Smooth muscle cell (in vitro differentiated cells): ENCODE measurements at regions not wholly inside any gene's neighbourhood (a gene's known extent, or its start where the extent isn't known, plus 50 kb on each side); places are given as distances from the start of the nearest gene placed in this dataset.

Experiments used
- DNase-seq: peaks from one replicate; lab custom pipeline; 2025; ENCODE audit not compliant: unreplicated experiment; lab: John Stamatoyannopoulos, UW
- H2AFZ ChIP-seq: fragments of 200-600 bp; sonication (generic); 2 replicates; pipeline ENCODE4 v1.6.0; 2016; ENCODE audit warnings: antibody characterized with exemption, low read depth, mild to moderate bottlenecking
- H3F3A ChIP-seq: fragments of 200-600 bp; sonication (generic); 2 replicates; pipeline ENCODE4 v1.6.0; 2017; ENCODE audit warnings: antibody characterized with exemption, low read depth
- H3K27ac ChIP-seq: fragments of 200-600 bp; sonication (generic); 2 replicates; pipeline ENCODE4 v1.5.1; 2016; ENCODE audit warnings: low read depth, mild to moderate bottlenecking
- H3K27me3 ChIP-seq: fragments of 200-600 bp; sonication (generic); 2 replicates; pipeline ENCODE4 v1.6.1; 2016; ENCODE audit warnings: low read depth, mild to moderate bottlenecking
- H3K36me3 ChIP-seq: fragments of 200-600 bp; sonication (generic); 2 replicates; pipeline ENCODE4 v1.5.1; 2016; ENCODE audit warnings: low read depth
- H3K4me1 ChIP-seq: fragments of 200-600 bp; sonication (generic); 2 replicates; pipeline ENCODE4 v1.5.1; 2016; ENCODE audit warnings: low read depth
- H3K4me2 ChIP-seq: fragments of 200-600 bp; sonication (generic); 2 replicates; pipeline ENCODE4 v1.6.0; 2016; ENCODE audit warnings: mild to moderate bottlenecking
- H3K4me3 ChIP-seq: fragments of 200-600 bp; sonication (generic); 2 replicates; pipeline ENCODE4 v1.5.1; 2016; ENCODE audit warnings: mild to moderate bottlenecking
- H3K79me2 ChIP-seq: fragments of 200-600 bp; sonication (generic); 2 replicates; pipeline ENCODE4 v1.6.0; 2016; ENCODE audit warnings: low read depth, mild to moderate bottlenecking
- H3K9ac ChIP-seq: fragments of 200-600 bp; sonication (generic); 2 replicates; pipeline ENCODE4 v1.6.0; 2016; ENCODE audit warnings: low read depth
- H3K9me3 ChIP-seq: fragments of 200-600 bp; sonication (generic); replicated peaks from 2 replicates; pipeline ENCODE4 v1.5.1; 2016; ENCODE audit warnings: low read depth
- H4K20me1 ChIP-seq: fragments of 200-600 bp; sonication (generic); 2 replicates; pipeline ENCODE4 v1.6.0; 2016; ENCODE audit warnings: low read depth
- WGBS: methylation state at CpG from one replicate; pipeline ENCODE4 v1.1.7; 2016; ENCODE audit warnings: low lambda C conversion rate; 5-methylcytosine and 5-hydroxymethylcytosine counted together
- TF ChIP-seq, protein P1 (sequence below): fragments of 200-600 bp; sonication (generic); IDR thresholded peaks from 2 replicates; pipeline ENCODE4 v1.5.1; 2017; ENCODE audit warnings: borderline replicate concordance, mild to moderate bottlenecking, antibody characterized with exemption; ENCODE audit not compliant: insufficient read depth, poor library complexity, severe bottlenecking

DNA sequence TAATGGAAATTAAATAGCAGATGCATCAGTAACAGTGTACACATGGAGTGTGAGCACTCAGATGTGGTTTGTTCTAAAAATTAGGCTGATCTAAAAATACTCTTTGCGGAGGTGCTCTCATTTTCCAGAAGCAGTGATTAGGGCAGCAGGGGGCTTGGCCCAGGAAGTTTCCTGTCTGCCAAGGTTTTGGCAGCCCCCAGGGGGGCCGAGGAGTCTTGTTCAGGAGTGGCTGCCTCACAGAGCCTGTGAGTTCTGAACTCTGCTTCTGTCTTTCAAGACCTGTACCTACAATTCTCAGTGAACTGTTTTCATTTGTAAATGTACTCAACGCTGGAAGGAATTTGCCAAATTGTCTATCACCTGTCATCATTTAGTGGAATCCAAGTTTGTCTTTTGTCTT is 388.4 kb upstream of the CDH11 start:
- Histone ChIP-seq H3F3A (peaks cover 7% of the 10 kb centered on the region), H3K4me3 (no peak overlapping the region), H3K27ac (peak overlapping the region; percentile 76), H3K27me3 (no peaks in the 10 kb centered on the region), H3K9ac (peak overlapping the region; percentile 46), H3K79me2 (no peaks in the 10 kb centered on the region), H3K4me2 (peak overlapping the region; percentile 12), H3K4me1 (peaks cover 10% of the 10 kb centered on the region), H3K9me3 (no peaks in the 10 kb centered on the region), H2AFZ (peak overlapping the region; percentile 1), H3K36me3 (no peaks in the 10 kb centered on the region), H4K20me1 (no peaks in the 10 kb centered on the region)
- TF ChIP-seq, protein P1, sequence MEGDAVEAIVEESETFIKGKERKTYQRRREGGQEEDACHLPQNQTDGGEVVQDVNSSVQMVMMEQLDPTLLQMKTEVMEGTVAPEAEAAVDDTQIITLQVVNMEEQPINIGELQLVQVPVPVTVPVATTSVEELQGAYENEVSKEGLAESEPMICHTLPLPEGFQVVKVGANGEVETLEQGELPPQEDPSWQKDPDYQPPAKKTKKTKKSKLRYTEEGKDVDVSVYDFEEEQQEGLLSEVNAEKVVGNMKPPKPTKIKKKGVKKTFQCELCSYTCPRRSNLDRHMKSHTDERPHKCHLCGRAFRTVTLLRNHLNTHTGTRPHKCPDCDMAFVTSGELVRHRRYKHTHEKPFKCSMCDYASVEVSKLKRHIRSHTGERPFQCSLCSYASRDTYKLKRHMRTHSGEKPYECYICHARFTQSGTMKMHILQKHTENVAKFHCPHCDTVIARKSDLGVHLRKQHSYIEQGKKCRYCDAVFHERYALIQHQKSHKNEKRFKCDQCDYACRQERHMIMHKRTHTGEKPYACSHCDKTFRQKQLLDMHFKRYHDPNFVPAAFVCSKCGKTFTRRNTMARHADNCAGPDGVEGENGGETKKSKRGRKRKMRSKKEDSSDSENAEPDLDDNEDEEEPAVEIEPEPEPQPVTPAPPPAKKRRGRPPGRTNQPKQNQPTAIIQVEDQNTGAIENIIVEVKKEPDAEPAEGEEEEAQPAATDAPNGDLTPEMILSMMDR = no peak
- 74% methylated on average over 3 of the region's 3 CpGs for WGBS
- DNase-seq = no peak

DNA sequence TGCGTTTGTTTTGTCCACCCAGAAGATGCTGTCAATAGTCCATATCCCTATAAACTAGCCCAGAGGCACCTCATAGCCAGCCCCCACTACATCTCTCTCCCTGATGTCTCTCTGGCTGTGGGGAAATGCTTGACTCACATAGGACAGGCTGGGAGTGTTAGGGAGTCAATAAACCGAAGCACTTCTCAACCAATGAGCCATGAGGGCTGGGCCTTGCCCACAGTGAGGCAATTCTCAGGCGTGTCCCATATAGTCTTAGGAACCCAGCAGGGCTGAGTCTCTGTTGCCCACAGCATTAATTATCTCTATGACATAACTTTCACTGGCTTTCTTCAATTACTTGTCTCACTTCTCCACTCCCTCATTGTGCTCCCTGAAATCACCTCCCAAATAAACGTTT is 387.3 kb upstream of the CDH11 start:
- DNase-seq = no peak
- no peaks in the 10 kb centered on the region for H3K79me2 ChIP-seq
- H2AFZ ChIP-seq = no peak overlapping the region
- peak overlapping the region; percentile 76 for H3K27ac ChIP-seq
- H4K20me1 ChIP-seq = no peaks in the 10 kb centered on the region
- H3K9me3 ChIP-seq = no peaks in the 10 kb centered on the region
- no peak overlapping the region for H3K9ac ChIP-seq
- H3K4me2 ChIP-seq = no peak overlapping the region
- no peaks in the 10 kb centered on the region for H3K27me3 ChIP-seq
- no peak overlapping the region for H3K4me3 ChIP-seq
- peaks cover 7% of the 10 kb centered on the region for H3F3A ChIP-seq
- TF ChIP-seq, protein P1 = no peak
- peaks cover 10% of the 10 kb centered on the region for H3K4me1 ChIP-seq
- 64% methylated on average over 4 of the region's 4 CpGs for WGBS
- no peaks in the 10 kb centered on the region for H3K36me3 ChIP-seq

DNA sequence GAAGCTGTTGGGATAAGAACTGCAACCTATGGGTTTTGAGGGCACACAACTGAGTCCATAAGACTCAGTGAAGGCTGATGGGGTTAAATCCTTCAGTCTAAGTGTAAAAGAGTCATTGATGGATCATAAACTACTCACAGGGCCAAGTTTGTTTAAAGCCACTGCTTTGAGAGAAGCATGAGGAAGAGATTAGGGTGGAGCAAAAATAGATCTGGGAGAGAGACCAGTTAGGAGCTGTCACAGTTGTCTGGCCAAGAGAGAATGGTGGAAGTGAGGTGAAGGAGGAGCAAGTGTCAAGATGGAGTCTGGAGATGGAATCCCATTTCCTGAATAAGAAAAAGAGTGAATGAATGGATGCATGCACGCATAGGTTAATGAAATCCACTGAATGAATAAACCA is 379.1 kb upstream of the CDH11 start:
- H3K9me3 ChIP-seq = no peaks in the 10 kb centered on the region
- no peak overlapping the region for H3K9ac ChIP-seq
- H3K4me2 ChIP-seq = peak overlapping the region; percentile 8
- TF ChIP-seq, protein P1 = no peak
- no peaks in the 10 kb centered on the region for H3K27me3 ChIP-seq
- H3K27ac ChIP-seq = peak overlapping the region; percentile 42
- no peak overlapping the region for H3K4me3 ChIP-seq
- WGBS = 94% methylated on average over 1 of the region's 1 CpG
- peaks cover 7% of the 10 kb centered on the region for H3K4me1 ChIP-seq
- no peaks in the 10 kb centered on the region for H3F3A ChIP-seq
- peak overlapping the region; percentile 19 for H2AFZ ChIP-seq
- H3K36me3 ChIP-seq = no peaks in the 10 kb centered on the region
- no peak for DNase-seq
- no peaks in the 10 kb centered on the region for H3K79me2 ChIP-seq
- no peaks in the 10 kb centered on the region for H4K20me1 ChIP-seq

DNA sequence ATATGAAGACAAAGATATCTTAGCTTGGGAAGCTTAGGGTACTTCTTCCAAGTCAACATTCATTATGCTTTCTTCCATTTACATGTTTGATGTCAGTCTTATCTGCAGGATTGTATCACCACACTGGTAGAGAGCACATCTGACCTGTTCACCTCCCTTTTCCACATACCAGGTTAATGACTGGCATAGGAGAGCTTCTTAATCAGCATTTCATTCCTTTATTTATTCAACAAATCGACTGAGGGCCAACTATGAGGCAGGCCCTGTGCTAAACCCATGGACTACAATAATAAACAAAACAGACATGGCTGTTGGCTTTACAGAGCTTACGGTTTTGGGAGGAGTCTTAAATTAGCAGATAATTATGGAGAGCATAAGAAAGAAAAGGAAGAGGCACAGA is 378.1 kb upstream of the CDH11 start:
- WGBS = 16% methylated on average over 2 of the region's 2 CpGs
- Histone ChIP-seq H3K9ac (no peak overlapping the region), H3K27me3 (no peaks in the 10 kb centered on the region), H3K4me3 (no peak overlapping the region), H3K4me1 (peaks cover 7% of the 10 kb centered on the region), H3K79me2 (no peaks in the 10 kb centered on the region), H3K27ac (peak overlapping the region; percentile 42), H3K4me2 (peak overlapping the region; percentile 8), H3K9me3 (no peaks in the 10 kb centered on the region), H3F3A (no peaks in the 10 kb centered on the region), H4K20me1 (no peaks in the 10 kb centered on the region), H3K36me3 (no peaks in the 10 kb centered on the region), H2AFZ (peak overlapping the region; percentile 20)
- no peak for DNase-seq
- TF ChIP-seq, protein P1 = no peak
